ENCODE measurements at regions not wholly inside any gene's neighbourhood (a gene's known extent, or its start where the extent isn't known, plus 50 kb on each side); places are given as distances from the start of the nearest gene placed in this dataset.

DNA sequence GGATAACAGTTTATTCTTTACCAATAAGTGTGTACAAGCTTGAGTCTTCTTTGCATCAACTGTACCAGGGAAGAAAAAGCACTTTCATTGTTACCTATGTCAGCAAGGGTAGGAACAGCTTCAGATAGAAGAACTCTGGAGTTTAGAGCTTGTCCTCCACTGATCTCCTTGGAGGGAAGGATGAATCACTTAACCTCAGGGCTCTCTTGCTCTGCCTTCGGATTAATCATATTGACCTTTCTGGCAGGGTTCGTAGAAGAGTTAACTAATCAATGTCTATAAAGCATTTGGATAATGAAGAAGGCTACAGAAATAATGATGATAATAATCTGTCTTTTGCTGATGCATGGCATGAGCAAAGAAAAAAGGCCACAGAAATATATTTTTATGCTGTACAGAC, 339.5 kb upstream of the TPK1 start:
- no peak for TF ChIP-seq CTCF (IDR thresholded peaks at IDR 0.05)
- Mint-ChIP-seq H3K9me3 (ENCODE audit: unreplicated experiment) (peaks cover 23% of the 10 kb centered on the region), H3K27me3 (ENCODE audit: unreplicated experiment) (no peaks in the 10 kb centered on the region), H3K4me3 (ENCODE audit: unreplicated experiment) (no peak overlapping the region), H3K27ac (ENCODE audit: unreplicated experiment) (no peak overlapping the region), H3K4me1 (ENCODE audit: unreplicated experiment) (no peaks in the 10 kb centered on the region), H3K36me3 (ENCODE audit: unreplicated experiment) (no peaks in the 10 kb centered on the region)
- no peak for DNase-seq (ENCODE audit: extremely low spot score, unreplicated experiment)

GRCh38 chr7:145169908-145170307, 334.1 kb upstream of the TPK1 start:
- Mint-ChIP-seq H3K4me3 (ENCODE audit: unreplicated experiment) (no peak overlapping the region), H3K27me3 (ENCODE audit: unreplicated experiment) (peaks cover 3% of the 10 kb centered on the region), H3K27ac (ENCODE audit: unreplicated experiment) (no peak overlapping the region), H3K9me3 (ENCODE audit: unreplicated experiment) (peaks cover 18% of the 10 kb centered on the region), H3K36me3 (ENCODE audit: unreplicated experiment) (no peaks in the 10 kb centered on the region), H3K4me1 (ENCODE audit: unreplicated experiment) (no peaks in the 10 kb centered on the region)
- peak; percentile 60 for TF ChIP-seq CTCF (IDR thresholded peaks at IDR 0.05)
- no peak for DNase-seq (ENCODE audit: extremely low spot score, unreplicated experiment)

GRCh38 chr7:145168879-145169278, 333.0 kb upstream of the TPK1 start:
- H3K4me3 Mint-ChIP-seq (ENCODE audit: unreplicated experiment): no peak overlapping the region
- no peak for TF ChIP-seq CTCF (IDR thresholded peaks at IDR 0.05)
- H3K27ac Mint-ChIP-seq (ENCODE audit: unreplicated experiment): no peak overlapping the region
- H3K9me3 Mint-ChIP-seq (ENCODE audit: unreplicated experiment): peaks cover 10% of the 10 kb centered on the region
- no peaks in the 10 kb centered on the region for H3K4me1 Mint-ChIP-seq (ENCODE audit: unreplicated experiment)
- H3K36me3 Mint-ChIP-seq (ENCODE audit: unreplicated experiment): no peaks in the 10 kb centered on the region
- peaks cover 3% of the 10 kb centered on the region for H3K27me3 Mint-ChIP-seq (ENCODE audit: unreplicated experiment)
- no peak for DNase-seq (ENCODE audit: extremely low spot score, unreplicated experiment)

- TF ChIP-seq CTCF (IDR thresholded peaks at IDR 0.05): no peak
- Mint-ChIP-seq H3K4me1 (ENCODE audit: unreplicated experiment) (no peaks in the 10 kb centered on the region), H3K4me3 (ENCODE audit: unreplicated experiment) (no peak overlapping the region), H3K36me3 (ENCODE audit: unreplicated experiment) (no peaks in the 10 kb centered on the region), H3K27me3 (ENCODE audit: unreplicated experiment) (peaks cover 3% of the 10 kb centered on the region), H3K9me3 (ENCODE audit: unreplicated experiment) (peaks cover 10% of the 10 kb centered on the region), H3K27ac (ENCODE audit: unreplicated experiment) (no peak overlapping the region)
- no peak for DNase-seq (ENCODE audit: extremely low spot score, unreplicated experiment)
These were observed 332.6 kb upstream of the TPK1 start for GRCh38 chr7:145168427-145168826.

- Mint-ChIP-seq H3K27me3 (ENCODE audit: unreplicated experiment) (no peaks in the 10 kb centered on the region), H3K9me3 (ENCODE audit: unreplicated experiment) (peaks cover 3% of the 10 kb centered on the region), H3K4me3 (ENCODE audit: unreplicated experiment) (no peak overlapping the region), H3K27ac (ENCODE audit: unreplicated experiment) (no peak overlapping the region), H3K4me1 (ENCODE audit: unreplicated experiment) (no peaks in the 10 kb centered on the region), H3K36me3 (ENCODE audit: unreplicated experiment) (no peaks in the 10 kb centered on the region)
- no peak for TF ChIP-seq CTCF (IDR thresholded peaks at IDR 0.05)
- no peak for DNase-seq (ENCODE audit: extremely low spot score, unreplicated experiment)
These were observed 321.0 kb upstream of the TPK1 start for GRCh38 chr7:145156834-145157233.

All from osteocyte (in vitro differentiated cells).